CD4-positive, alpha-beta T cell (primary cell): ENCODE measurements at regions not wholly inside any gene's neighbourhood (a gene's known extent, or its start where the extent isn't known, plus 50 kb on each side); places are given as distances from the start of the nearest gene placed in this dataset.
"Not testable (repeated sequence)": the region's sequence is repeated elsewhere in the genome, so short reads cannot be mapped to it uniquely, and the experiment has no call there.

ENCODE experiments used
- ATAC-seq: fragments of 200-7000 bp; cut with Tn5 transposase; one replicate; pipeline ENCODE4 v1.10.0; 2022; ENCODE audit warnings: mild to moderate bottlenecking; ENCODE audit not compliant: poor library complexity
- CTCF ChIA-PET: fragments of 350-600 bp; sonication (Branson Sonifier 250); formaldehyde crosslinking; loops from one replicate; lab custom pipeline; 2021; ENCODE audit warnings: antibody characterized with exemption, inconsistent platforms; lab: Charles Lee
- POLR2A ChIA-PET: fragments of 350-600 bp; sonication (Branson Sonifier 250); formaldehyde crosslinking; loops from one replicate; lab custom pipeline; 2021; ENCODE audit warnings: antibody characterized with exemption, inconsistent platforms; lab: Charles Lee
- DNase-seq, 14 experiments: peaks; one replicate each; pipeline ENCODE4 v3.0.0-alpha.2; 2013 to 2020; ENCODE audit warnings: mixed read lengths in 2 of 14
- H3K27ac ChIP-seq, 2 donors: one replicate each; pipeline versions ENCODE4 v1.5.1 to v1.7.0; 2013; ENCODE audit warnings: low read length in 2 of 2, low read depth in 1 of 2, mild to moderate bottlenecking in 1 of 2
- H3K27me3 ChIP-seq, 2 experiments: 1 replicate in 1 of 2; 2 replicates in 1 of 2; pipeline versions ENCODE4 v1.6.1 to v1.7.0; 2013; ENCODE audit warnings: low read length in 2 of 2, control low read depth in 1 of 2, mild to moderate bottlenecking in 1 of 2, moderate library complexity in 1 of 2; ENCODE audit not compliant: insufficient read depth in 2 of 2, control insufficient read depth in 1 of 2
- H3K36me3 ChIP-seq: one replicate; pipeline ENCODE4 v1.6.1; 2013; ENCODE audit warnings: low read length, control low read depth; ENCODE audit not compliant: insufficient read depth
- H3K4me1 ChIP-seq: one replicate; pipeline ENCODE4 v1.6.1; 2013; ENCODE audit warnings: low read length, control low read depth; ENCODE audit not compliant: insufficient read depth
- H3K4me3 ChIP-seq: one replicate; pipeline ENCODE4 v1.5.1; 2013; ENCODE audit warnings: mild to moderate bottlenecking, low read length, moderate library complexity
- H3K9me3 ChIP-seq, 2 experiments: 1 replicate in 1 of 2; 2 replicates in 1 of 2; pipeline versions ENCODE4 v1.6.1 to v1.7.0; 2013; ENCODE audit warnings: low read length in 2 of 2, mild to moderate bottlenecking in 2 of 2, control low read depth in 1 of 2, moderate library complexity in 1 of 2; ENCODE audit not compliant: control insufficient read depth in 1 of 2, insufficient read depth in 1 of 2
- H3K27ac Mint-ChIP-seq: one replicate; pipeline ENCODE4 v1.8.0; 2020; ENCODE audit warnings: mixed read lengths
- H3K27me3 Mint-ChIP-seq: one replicate; pipeline ENCODE4 v1.8.0; 2021; ENCODE audit warnings: mixed read lengths
- H3K36me3 Mint-ChIP-seq: one replicate; pipeline ENCODE4 v1.8.0; 2021; ENCODE audit warnings: low read depth, mixed read lengths
- H3K4me1 Mint-ChIP-seq: one replicate; pipeline ENCODE4 v1.8.0; 2021; ENCODE audit warnings: low read depth, mixed read lengths
- H3K4me3 Mint-ChIP-seq: one replicate; pipeline ENCODE4 v1.8.0; 2020; ENCODE audit warnings: mild to moderate bottlenecking, mixed read lengths
- H3K9me3 Mint-ChIP-seq: one replicate; pipeline ENCODE4 v1.8.0; 2020; ENCODE audit warnings: mixed read lengths
- intact Hi-C, 2 experiments: fragments of 100-400 bp; cut with DNase I in 1 of 2; cut with micrococcal nuclease in 1 of 2; formaldehyde crosslinking; loops; one replicate each; pipeline versions ENCODE4 v1.15.1 to v1.9.0; 2023 to 2025; cut with DNase I, micrococcal nuclease
- TF ChIP-seq, protein P1 (sequence below): fragments of 200-600 bp; IDR thresholded peaks from one replicate; pipeline ENCODE4 v1.8.0; 2022; ENCODE audit warnings: antibody characterized with exemption, mild to moderate bottlenecking

DNA sequence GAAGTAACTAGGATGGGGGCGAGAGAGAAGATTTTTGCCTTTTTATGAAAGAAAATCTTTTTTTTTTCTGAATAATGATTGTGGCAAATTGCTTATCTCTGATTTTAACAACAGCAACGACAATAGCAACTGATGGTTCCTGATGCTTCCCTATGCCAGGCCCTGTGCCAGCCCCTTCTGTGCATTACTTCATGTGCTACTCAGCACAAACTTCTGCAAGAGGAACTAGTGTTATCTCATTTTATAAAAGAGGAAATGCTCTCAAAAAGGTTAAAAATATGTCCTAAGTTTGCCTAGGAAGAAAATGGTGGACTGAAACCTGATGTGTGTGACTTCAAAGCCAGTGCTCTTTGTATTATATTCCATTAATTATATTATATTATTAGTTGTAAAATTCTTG lies 74.0 kb upstream of the RALGAPA2 start:
- H3K36me3 Mint-ChIP-seq, result no peaks in the 10 kb centered on the region
- Histone ChIP-seq H3K4me1 (no peaks in the 10 kb centered on the region), H3K36me3 (no peaks in the 10 kb centered on the region), H3K27me3 (peaks cover 0 to 2% of the 10 kb centered on the region in 2 experiments), H3K4me3 (no peak overlapping the region), H3K9me3 (peaks cover 0 to 4% of the 10 kb centered on the region in 2 experiments), H3K27ac (no peak overlapping the region)
- H3K27me3 Mint-ChIP-seq, result peaks cover 5% of the 10 kb centered on the region
- ATAC-seq, result no peak
- CTCF ChIA-PET, result no interaction called here
- no peak overlapping the region for H3K4me3 Mint-ChIP-seq
- intact Hi-C loops, result no loop called here
- H3K27ac Mint-ChIP-seq, result no peak overlapping the region
- no peaks in the 10 kb centered on the region for H3K4me1 Mint-ChIP-seq
- POLR2A ChIA-PET, result no interaction called here
- H3K9me3 Mint-ChIP-seq, result peaks cover 5% of the 10 kb centered on the region
- TF ChIP-seq, protein P1, sequence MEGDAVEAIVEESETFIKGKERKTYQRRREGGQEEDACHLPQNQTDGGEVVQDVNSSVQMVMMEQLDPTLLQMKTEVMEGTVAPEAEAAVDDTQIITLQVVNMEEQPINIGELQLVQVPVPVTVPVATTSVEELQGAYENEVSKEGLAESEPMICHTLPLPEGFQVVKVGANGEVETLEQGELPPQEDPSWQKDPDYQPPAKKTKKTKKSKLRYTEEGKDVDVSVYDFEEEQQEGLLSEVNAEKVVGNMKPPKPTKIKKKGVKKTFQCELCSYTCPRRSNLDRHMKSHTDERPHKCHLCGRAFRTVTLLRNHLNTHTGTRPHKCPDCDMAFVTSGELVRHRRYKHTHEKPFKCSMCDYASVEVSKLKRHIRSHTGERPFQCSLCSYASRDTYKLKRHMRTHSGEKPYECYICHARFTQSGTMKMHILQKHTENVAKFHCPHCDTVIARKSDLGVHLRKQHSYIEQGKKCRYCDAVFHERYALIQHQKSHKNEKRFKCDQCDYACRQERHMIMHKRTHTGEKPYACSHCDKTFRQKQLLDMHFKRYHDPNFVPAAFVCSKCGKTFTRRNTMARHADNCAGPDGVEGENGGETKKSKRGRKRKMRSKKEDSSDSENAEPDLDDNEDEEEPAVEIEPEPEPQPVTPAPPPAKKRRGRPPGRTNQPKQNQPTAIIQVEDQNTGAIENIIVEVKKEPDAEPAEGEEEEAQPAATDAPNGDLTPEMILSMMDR, result no peak
- DNase-seq, result peak in 3 of 14 experiments; percentile 10 to 27 (median 19)

DNA sequence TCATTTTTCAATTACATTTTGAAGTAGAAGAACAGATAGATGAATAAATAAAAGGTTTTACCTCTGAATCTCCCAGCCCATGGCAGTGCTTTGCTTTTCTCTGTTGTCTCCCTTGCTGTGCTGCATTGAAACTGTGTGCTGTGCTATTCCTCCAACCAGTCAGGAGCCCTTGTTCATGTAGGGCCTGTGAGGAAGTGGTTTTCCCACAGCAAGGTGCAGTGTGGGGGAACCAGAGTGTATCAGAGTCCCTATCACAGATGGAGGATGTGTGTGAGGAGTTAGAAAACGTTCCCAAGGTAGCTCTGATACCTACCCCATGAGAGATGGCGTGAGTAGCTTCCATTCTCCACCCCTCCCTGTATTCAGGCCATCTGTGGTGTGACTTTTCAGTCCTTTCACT lies 72.8 kb upstream of the RALGAPA2 start:
- Histone ChIP-seq H3K27me3 (peaks cover 0 to 2% of the 10 kb centered on the region in 2 experiments), H3K9me3 (peaks cover 0 to 4% of the 10 kb centered on the region in 2 experiments), H3K27ac (no peak overlapping the region), H3K4me1 (no peaks in the 10 kb centered on the region), H3K4me3 (no peak overlapping the region), H3K36me3 (no peaks in the 10 kb centered on the region)
- Mint-ChIP-seq H3K9me3 (peaks cover 5% of the 10 kb centered on the region), H3K36me3 (no peaks in the 10 kb centered on the region), H3K27me3 (peaks cover 5% of the 10 kb centered on the region), H3K4me3 (no peak overlapping the region), H3K4me1 (no peaks in the 10 kb centered on the region), H3K27ac (no peak overlapping the region)
- TF ChIP-seq, protein P1, result no peak
- no peak for ATAC-seq
- intact Hi-C loops, result no loop called here
- no peak for DNase-seq
- CTCF ChIA-PET, result interaction anchor here (1.5 kb wide), 1 partner anchor 9 kb away, joined by 3 read pairs; no protein-coding TSS in a partner anchor
- POLR2A ChIA-PET, result no interaction called here

DNA sequence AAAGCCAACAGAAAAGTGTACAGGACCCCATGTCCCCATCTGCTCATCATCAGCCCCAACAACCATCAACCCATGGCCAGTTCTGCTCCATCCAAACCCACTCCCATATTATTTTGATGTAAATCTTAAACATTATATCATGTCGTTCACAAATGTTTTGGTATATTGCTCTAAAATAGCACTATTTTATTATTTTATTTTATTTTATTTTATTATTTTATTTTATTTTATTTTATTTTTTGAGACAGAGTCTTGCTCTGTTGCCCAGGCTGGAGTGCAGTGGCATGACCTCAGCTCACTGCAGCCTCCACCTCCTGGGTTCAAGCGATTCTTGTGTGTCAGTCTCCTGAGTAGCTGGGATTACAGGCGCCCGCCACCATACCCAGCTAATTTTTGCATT lies 72.0 kb upstream of the RALGAPA2 start:
- H3K4me3 ChIP-seq, H3K9me3 Mint-ChIP-seq, DNase-seq, H3K36me3 Mint-ChIP-seq, H3K36me3 ChIP-seq, H3K4me1 ChIP-seq, ATAC-seq, POLR2A ChIA-PET, H3K27ac ChIP-seq, H3K27me3 Mint-ChIP-seq, H3K4me3 Mint-ChIP-seq, intact Hi-C loops, H3K9me3 ChIP-seq, H3K27ac Mint-ChIP-seq, H3K4me1 Mint-ChIP-seq, H3K27me3 ChIP-seq: not testable (repeated sequence)
- CTCF ChIA-PET, result interaction anchor here (1.5 kb wide), 1 partner anchor 10 kb away, joined by 3 read pairs; no protein-coding TSS in a partner anchor

DNA sequence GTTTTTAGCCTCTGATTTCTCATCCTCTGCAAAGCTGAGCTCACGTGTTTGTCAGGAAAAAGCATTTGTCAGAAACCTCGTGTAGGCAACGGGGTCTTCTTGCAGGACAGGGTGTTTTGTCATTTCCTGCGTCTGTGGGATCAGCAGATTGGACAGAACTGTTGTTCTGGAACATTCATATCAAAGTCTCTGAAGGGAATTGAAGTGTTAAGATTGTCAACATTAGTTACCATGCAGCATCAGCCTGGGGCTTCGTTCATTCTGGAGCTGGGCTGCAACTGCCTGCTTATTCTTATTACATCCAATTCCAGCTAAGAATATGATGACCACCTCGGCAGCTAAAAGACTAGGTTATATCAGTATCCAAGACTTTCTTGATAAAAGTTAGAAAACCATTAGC lies 71.0 kb upstream of the RALGAPA2 start:
- H3K4me3 Mint-ChIP-seq, result no peak overlapping the region
- no peaks in the 10 kb centered on the region for H3K4me1 Mint-ChIP-seq
- TF ChIP-seq, protein P1, result no peak
- peaks cover 5% of the 10 kb centered on the region for H3K9me3 Mint-ChIP-seq
- Histone ChIP-seq H3K27ac (no peak overlapping the region), H3K36me3 (no peaks in the 10 kb centered on the region), H3K4me3 (no peak overlapping the region), H3K9me3 (peaks cover 0 to 4% of the 10 kb centered on the region in 2 experiments), H3K27me3 (peaks cover 0 to 2% of the 10 kb centered on the region in 2 experiments), H3K4me1 (no peaks in the 10 kb centered on the region)
- intact Hi-C loops, result no loop called here
- ChIA-PET CTCF (interaction anchor here (0.6 kb wide), 1 partner anchor 754 kb away, joined by 3 read pairs; no protein-coding TSS in a partner anchor), POLR2A (no interaction called here)
- ATAC-seq (no peak), DNase-seq (no peak)
- no peaks in the 10 kb centered on the region for H3K36me3 Mint-ChIP-seq
- H3K27me3 Mint-ChIP-seq, result peaks cover 8% of the 10 kb centered on the region
- H3K27ac Mint-ChIP-seq, result no peak overlapping the region
